Suppressor macrophage (primary cell): ENCODE measurements at regions not wholly inside any gene's neighbourhood (a gene's known extent, or its start where the extent isn't known, plus 50 kb on each side); places are given as distances from the start of the nearest gene placed in this dataset.
"Not testable (repeated sequence)": the region's sequence is repeated elsewhere in the genome, so short reads cannot be mapped to it uniquely, and the experiment has no call there.

Experiments
- DNase-seq, 4 experiments: peaks; one replicate each; pipeline ENCODE4 v3.0.0-alpha.2; 2020 to 2022

DNA sequence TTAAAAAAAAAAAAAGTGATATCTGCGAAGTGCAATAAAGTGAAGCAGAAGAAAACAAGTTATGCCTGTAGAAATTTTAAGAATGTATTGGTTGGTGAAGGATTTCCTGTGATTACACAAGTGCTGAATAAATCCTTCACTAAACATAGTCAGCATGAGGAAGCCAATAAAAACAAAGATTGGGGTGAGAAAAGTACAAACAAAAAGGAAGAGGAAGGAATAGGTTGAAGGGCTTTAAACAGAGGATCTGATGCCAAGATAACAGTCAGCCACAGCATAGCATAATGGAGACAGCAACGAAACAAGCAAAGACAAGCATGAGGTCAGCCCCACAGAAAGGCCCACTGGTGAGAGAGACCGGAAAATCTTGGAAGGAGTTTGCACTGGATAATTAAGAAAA lies 372.2 kb downstream of the ADAM29 start:
- no peak for DNase-seq

GRCh38 chr4:175297965-175298565 lies 379.9 kb downstream of the ADAM29 start:
- DNase-seq, result no peak

DNA sequence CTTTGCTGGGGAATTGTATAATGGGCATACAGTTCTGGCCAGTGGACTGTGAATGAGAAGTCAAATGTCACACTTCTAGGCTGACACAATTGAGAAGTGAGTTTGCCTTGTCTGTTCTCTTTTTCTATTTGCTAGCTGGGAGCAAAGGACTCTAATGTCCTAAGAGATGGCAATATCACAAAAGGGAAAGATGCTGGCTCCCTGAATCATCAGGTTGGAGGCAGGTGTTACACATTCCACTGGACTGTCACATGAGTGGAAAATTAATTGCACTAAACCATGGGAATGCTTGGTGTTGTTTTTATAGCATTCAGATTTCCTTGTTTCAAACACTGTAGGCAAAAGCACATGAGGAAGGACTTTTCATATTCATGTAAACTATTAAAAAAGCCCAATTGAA lies 388.3 kb downstream of the ADAM29 start:
- no peak for DNase-seq

GRCh38 chr4:175307326-175307725 lies 389.2 kb downstream of the ADAM29 start:
- no peak for DNase-seq

GRCh38 chr4:175308236-175308635 lies 390.1 kb downstream of the ADAM29 start:
- DNase-seq, result no peak

DNA sequence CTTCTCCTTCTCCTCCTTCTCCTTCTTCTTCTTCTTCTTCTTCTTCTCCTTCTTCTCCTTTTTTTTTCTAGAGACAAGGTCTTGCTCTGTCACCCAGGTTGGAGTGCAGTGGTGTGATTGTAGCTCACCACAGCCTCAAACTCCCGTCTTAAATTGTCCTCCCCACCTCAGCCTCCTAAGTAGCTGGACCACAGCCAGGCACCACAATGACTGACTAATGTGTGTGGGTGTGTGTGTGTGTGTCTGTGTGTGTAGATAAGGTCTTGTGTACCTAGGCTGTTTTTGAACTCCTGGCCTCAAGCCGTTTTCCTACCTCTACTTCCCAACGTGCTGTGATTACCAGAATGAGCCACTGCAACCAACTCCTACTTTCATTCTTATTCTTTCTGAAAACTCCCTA lies 390.9 kb downstream of the ADAM29 start:
- DNase-seq, result no peak

DNA sequence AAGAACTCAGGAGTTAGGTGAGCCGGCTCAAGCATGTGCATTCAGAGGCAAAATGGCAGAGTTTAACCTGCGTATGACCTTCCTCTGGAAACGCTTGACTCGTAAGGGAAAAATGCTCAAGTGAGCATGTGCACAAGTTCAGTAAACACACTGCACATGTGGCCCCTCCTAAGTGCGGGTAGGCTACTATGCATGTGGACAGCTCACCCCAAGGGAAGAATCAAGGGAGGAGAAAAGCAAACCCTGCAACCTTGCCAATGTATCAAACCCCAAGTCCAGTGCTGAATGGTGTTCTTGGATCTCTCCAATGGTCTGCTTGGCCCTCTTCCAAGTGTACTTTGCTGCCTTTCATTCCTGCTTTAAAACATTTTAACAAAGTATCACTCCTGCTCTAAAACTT lies 407.1 kb downstream of the ADAM29 start:
- DNase-seq, result no peak

DNA sequence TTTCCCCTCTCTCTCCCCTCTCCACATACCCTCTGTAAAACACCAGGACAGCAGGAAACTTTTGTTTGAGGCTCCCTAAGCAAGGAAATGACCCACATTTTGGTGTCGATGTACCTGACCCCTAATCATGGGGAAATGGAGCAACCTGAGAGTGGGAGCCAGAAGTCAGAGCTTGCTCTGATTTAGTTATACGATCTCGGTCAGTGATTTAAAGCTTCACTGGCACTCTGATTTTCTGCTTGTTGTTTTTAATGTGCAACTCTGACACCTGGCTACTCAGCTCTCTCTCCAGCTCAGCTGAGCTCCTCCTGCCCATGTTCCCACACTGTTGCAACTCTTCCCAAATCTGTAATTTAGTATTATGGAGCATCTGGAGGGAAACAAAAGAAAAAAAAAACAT lies 408.6 kb downstream of the ADAM29 start:
- no peak for DNase-seq

DNA sequence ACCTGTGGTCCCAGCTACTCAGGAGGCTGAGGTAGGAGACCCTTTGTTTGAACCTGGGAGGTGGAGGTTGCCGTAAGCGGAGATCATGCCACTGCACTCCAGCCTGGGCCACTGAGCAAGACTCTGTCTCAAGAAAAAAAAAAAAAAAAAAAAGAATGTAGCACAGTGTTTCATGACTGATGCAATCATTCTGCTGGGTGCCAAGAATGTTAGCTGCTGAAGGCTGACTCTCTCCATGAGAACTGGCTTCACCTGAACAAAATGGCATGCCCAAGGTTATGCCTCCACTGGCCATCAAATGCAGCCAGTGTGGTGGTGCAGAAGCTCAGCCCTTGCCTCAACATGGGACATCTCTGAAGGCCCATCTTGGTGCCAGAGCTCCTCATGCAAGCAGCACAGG lies 412.1 kb downstream of the ADAM29 start:
- no peak for DNase-seq

DNA sequence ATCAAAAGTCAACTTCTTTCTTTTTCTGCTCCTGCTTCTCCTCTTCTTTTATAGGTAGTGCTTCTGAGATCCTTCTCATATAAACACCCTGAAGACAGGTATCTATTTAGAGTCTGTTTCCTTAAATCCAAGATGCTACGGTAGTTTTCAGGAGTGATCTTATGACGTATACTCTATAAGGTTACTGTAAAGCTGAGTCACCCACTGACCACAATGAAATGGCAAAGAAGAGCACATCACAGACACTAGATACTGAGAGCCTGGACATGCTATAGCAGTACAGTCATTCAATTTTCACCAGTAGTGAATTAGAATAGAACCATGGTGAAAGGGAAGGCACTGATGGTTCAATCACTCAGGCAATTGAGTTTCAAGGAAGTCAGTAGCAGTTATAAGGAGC lies 412.5 kb downstream of the ADAM29 start:
- DNase-seq, result no peak

DNA sequence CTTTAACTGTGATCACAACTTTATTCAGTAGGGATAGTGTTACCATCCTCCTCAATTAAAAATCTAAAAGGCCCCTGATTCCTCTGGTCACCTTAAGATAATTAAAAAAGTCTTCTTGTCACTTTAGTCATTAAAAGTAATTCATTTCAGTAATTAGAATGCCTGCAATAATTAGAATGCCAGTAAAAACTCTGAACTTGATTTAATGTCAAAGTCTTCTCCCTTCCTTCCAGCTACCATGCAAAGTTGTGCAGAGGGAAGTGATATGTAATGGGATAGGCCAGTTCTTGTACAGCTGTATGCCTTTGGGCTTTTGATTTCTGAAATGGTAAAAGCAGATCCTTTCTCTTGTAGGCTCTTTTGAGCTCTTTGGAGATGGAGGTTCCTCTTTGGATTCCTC lies 417.2 kb downstream of the ADAM29 start:
- no peak for DNase-seq

GRCh38 chr4:175336570-175336969 lies 418.4 kb downstream of the ADAM29 start:
- DNase-seq, result not testable (repeated sequence)

GRCh38 chr4:175339100-175339707 lies 421.0 kb downstream of the ADAM29 start:
- no peak for DNase-seq

GRCh38 chr4:175341203-175341755 lies 423.1 kb downstream of the ADAM29 start:
- DNase-seq, result no peak

DNA sequence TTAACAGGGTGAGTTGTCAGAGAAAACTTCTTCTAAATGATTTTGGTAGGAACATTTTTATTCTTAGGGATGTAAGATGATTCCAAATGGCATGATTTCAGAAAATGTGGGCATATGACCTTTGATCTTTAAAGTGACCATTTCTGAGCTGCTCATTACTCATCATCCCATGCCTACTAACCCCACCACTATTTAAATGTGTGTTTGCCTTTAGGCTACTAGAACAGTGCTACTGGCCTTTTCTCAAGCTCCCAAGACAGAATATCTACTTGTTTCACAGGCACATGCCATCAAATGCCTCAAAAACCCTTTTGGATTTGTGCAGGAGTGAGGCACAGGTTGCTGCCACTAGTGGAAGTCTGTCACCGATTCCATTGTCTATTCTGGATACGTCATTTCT lies 428.2 kb downstream of the ADAM29 start:
- no peak for DNase-seq

- no peak for DNase-seq
These were observed 432.1 kb downstream of the ADAM29 start for GRCh38 chr4:175350246-175350645.

- DNase-seq, result no peak
These were observed 433.3 kb downstream of the ADAM29 start for GRCh38 chr4:175351473-175351872.

GRCh38 chr4:175369087-175369486 lies 443.0 kb downstream of the GPM6A start:
- DNase-seq, result no peak

DNA sequence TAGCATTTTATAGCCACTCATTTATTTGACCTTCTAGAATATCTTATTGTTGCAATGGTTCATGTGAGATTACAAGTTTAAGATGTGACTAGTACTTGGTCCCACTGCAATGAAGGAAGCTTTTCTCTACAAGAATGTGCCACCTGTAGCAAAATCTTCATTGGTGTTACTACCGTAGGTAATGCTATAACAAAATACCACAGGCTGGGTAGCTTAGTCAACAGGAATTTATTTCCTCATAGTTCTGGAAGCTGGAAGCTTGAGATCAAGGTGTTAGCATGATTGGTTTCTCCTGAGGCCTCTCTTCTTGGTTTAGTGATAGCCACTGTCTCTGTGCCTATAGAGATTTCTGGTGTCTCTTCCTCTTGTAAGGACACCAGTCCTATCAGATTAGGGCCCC lies 441.0 kb downstream of the GPM6A start:
- no peak for DNase-seq

GRCh38 chr4:175373031-175373430 lies 439.0 kb downstream of the GPM6A start:
- no peak for DNase-seq

DNA sequence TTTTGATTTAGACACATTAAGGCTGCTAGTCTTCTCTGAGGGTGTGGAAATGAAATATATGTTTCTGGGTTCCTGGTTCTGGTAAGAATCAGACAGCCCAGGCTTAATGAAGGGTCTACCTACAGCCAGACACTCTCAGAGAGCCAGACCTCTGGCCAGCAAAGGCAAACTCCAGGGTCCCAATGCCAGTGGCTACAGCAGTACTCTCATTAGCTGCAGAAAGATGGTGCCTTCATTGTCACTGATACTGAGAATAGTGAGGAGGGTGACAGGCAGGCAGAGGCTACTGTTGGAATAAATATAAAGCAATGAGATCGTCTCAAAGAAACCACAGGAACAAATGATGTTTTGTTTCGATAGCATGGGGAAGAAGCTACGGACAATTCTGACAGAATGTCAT lies 437.6 kb downstream of the GPM6A start:
- no peak for DNase-seq

- DNase-seq, result no peak
These were observed 435.6 kb downstream of the GPM6A start for GRCh38 chr4:175376287-175376977.

DNA sequence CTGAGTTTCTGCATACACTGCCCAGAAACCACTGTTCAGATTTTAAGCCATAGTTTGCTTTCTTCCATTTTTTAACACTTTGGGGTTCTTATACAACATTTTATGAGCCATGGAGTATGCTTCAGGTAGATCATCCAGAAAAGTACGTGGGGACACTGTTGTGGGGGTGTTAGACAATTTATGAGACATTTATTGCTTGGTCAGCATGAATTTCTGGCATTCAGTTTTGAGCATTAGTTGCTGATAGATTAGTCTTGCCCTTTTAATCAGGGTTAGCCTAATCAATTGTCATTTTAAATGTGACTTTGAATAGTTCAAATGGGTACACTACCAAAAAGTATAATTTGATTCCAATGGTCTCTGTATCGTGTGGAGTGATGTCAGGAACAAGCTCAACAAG lies 434.9 kb downstream of the GPM6A start:
- DNase-seq, result no peak

DNA sequence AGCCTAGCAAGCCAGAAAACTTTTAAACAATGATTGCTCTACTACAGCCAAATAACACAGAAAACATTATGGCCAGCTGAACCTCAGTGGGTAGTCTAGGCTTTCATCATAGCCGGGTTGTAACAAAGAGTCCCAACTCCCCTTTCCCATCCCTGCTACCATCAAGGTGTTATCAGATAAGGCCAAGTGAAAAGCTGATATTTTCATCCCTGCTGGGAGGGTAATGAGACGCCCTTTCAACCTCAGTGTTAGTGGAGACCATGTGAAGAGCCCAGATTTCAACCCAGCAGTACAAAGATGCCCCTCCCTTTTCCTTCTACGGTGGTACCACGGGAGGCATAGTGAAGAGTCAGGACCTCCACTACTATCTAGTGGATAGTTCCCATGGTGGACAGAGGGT lies 433.7 kb downstream of the GPM6A start:
- DNase-seq, result no peak
